IPS-18c (cell line): ENCODE measurements at regions not wholly inside any gene's neighbourhood (a gene's known extent, or its start where the extent isn't known, plus 50 kb on each side); places are given as distances from the start of the nearest gene placed in this dataset.

ENCODE experiments used
- H3K4me3 ChIP-seq: 2 replicates; pipeline ENCODE4 v1.7.0; 2013; ENCODE audit warnings: low read depth, mild to moderate bottlenecking, low read length, moderate library complexity; ENCODE audit not compliant: insufficient read depth
- H3K9me3 ChIP-seq: one replicate; pipeline ENCODE4 v1.6.1; 2013; ENCODE audit warnings: mild to moderate bottlenecking, low read length, moderate library complexity; ENCODE audit not compliant: control insufficient read depth, insufficient read depth

GRCh38 chr16:17647879-17648872, 177.4 kb upstream of the XYLT1 start:
- H3K9me3 ChIP-seq: no peaks in the 10 kb centered on the region
- no peak overlapping the region for H3K4me3 ChIP-seq

GRCh38 chr16:17643935-17644334, 173.2 kb upstream of the XYLT1 start:
- no peaks in the 10 kb centered on the region for H3K9me3 ChIP-seq
- H3K4me3 ChIP-seq: no peak overlapping the region

GRCh38 chr16:17641990-17642389, 171.2 kb upstream of the XYLT1 start:
- H3K4me3 ChIP-seq: no peak overlapping the region
- H3K9me3 ChIP-seq: no peaks in the 10 kb centered on the region

DNA sequence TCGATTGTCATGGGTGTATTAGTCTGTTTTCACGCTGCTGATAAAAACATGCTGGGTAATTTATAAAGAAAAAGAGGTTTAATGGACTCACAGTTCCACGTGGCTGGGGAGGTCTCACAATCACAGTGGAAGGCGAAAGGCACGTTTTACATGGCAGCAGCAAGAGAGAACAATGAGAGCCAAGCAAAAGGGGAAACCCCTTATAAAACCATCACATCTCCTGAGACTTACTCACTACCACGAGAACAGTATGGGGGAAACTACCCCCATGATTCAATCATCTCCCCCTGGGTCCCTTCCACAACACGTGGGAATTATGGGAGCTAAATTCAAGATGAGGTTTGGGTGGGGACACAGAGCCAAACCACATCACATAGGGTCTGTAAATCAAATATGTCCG, 167.4 kb upstream of the XYLT1 start:
- Histone ChIP-seq H3K4me3 (no peak overlapping the region), H3K9me3 (no peaks in the 10 kb centered on the region)

- no peak overlapping the region for H3K4me3 ChIP-seq
- H3K9me3 ChIP-seq: no peaks in the 10 kb centered on the region
These were observed 164.4 kb upstream of the XYLT1 start for GRCh38 chr16:17635183-17635582.

GRCh38 chr16:17633181-17633951, 162.6 kb upstream of the XYLT1 start:
- no peaks in the 10 kb centered on the region for H3K9me3 ChIP-seq
- H3K4me3 ChIP-seq: no peak overlapping the region

- Histone ChIP-seq H3K9me3 (no peaks in the 10 kb centered on the region), H3K4me3 (no peak overlapping the region)
These were observed 161.9 kb upstream of the XYLT1 start for GRCh38 chr16:17632667-17633066.

DNA sequence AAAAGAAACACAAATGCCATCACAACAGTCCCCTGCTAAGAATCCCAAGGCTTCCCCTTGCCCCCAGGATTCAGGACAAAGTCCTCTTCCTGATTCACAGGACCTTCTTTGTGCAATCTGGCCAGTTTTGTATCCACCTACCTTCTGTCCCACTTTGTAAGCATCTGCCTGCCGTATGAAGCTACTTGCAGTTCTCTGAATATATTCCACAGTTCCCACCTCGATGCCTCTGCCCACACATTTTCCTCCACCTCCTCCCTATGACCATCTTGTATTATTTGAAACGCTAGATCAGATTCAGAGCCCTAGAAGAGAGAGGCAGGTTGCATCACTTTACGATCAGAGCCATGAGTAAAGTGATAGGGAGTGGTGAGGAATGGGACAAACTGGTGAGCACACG, 159.2 kb upstream of the XYLT1 start:
- H3K9me3 ChIP-seq: peaks cover 2% of the 10 kb centered on the region
- no peak overlapping the region for H3K4me3 ChIP-seq

- H3K9me3 ChIP-seq: peaks cover 2% of the 10 kb centered on the region
- no peak overlapping the region for H3K4me3 ChIP-seq
These were observed 158.2 kb upstream of the XYLT1 start for GRCh38 chr16:17628983-17629382.

DNA sequence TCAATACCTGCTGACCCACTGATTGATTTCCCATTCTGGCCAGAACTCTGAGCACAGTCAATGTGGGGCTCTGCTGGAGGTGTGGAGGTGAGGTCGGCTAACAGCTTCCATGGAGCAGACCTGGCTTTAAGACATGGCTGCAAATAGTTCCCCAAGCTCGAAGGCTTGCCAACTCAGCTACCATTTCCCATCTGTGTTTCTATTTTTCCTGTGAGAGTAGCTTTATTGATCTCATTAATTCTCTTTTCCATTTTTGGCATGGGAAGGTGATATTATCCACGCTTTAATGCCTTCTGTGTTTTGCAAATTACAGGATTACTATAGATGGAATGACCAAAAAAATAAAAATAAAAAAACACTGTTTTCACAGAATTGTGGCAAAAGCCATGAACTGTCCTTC, 151.6 kb upstream of the XYLT1 start:
- Histone ChIP-seq H3K9me3 (peaks cover 2% of the 10 kb centered on the region), H3K4me3 (no peak overlapping the region)

DNA sequence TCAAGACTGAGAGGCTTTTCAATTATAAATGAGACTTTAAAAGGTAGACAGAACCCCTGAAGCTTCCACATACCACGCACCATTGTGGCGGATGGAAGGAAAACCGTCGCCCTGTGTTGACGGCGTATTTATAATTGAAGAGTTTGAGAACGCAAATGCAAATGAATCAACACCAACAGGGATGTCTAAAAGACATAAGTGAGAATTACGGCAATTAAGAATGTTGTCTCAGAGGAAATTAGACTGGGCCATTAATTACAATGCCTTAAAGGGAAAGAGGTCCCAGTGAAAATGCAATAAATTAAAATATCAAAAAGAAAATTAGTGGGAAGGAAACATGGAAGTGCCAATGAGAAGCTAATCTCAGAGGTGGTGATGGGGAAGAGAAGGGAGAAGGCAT, 148.5 kb upstream of the XYLT1 start:
- H3K4me3 ChIP-seq: no peak overlapping the region
- no peaks in the 10 kb centered on the region for H3K9me3 ChIP-seq

- no peaks in the 10 kb centered on the region for H3K9me3 ChIP-seq
- H3K4me3 ChIP-seq: no peak overlapping the region
These were observed 146.3 kb upstream of the XYLT1 start for GRCh38 chr16:17617021-17617552.

DNA sequence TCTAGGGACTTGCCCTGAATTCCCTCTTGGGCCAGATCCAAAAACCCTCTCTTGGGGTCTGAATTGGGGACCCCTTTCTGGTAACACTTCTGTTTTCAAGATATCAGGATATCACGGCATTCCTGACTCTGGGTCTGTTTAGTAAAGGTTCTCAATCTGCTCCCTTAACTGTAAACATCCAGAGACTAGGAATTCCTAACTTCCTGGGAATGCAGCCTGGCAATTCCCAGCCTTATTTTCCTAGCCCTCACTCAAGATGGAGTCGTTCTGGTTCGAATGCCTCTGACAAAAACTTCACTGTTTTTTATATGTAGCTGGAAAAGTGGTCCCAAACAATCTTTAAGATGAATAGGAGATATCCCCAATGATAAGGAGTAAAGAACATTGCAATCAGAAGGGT, 141.6 kb upstream of the XYLT1 start:
- H3K4me3 ChIP-seq: no peak overlapping the region
- H3K9me3 ChIP-seq: no peaks in the 10 kb centered on the region

DNA sequence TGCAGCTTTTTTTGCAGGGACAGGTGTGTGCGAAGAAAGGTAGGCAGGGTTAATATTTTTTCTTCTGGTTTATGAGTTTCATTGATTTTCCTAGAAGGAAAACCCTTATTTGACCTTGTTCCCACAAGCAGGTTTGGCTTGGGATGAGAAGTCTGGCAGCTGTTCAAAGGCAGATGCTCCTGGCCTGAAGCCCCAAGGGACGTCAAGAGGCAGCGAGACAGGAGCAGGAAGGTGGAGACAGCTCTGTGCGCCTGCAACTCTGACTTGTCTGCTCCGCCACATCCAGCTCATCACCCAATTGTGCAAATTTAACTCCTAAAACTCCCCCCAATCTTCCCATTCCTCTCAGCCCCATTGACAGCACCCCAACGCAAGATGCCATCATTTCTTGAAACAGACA, 136.8 kb upstream of the XYLT1 start:
- H3K4me3 ChIP-seq: no peak overlapping the region

GRCh38 chr16:17607075-17607509, 136.3 kb upstream of the XYLT1 start:
- Histone ChIP-seq H3K4me3 (no peak overlapping the region), H3K9me3 (no peaks in the 10 kb centered on the region)

More for the DNA sequence above, 136.8 kb upstream of the XYLT1 start:
- H3K9me3 ChIP-seq: no peaks in the 10 kb centered on the region

DNA sequence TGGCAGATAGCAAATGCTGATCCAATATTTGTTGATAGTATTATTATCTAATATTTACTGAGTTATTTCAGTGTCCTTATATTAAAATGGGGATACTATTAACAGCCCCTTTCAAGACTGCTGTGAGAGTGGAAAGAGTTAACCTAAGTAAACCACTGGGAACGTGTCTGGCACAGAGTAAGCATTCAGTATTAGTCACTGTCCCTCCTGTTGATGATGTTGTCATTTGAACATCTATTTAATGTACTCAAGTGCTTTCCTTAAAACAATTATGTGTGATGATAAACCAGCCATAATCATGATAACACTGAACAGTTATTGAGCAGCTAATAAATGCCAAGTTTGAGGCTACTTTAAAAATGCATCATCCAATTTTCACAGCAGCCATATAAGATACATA, 135.7 kb upstream of the XYLT1 start:
- Histone ChIP-seq H3K9me3 (no peaks in the 10 kb centered on the region), H3K4me3 (no peak overlapping the region)

- Histone ChIP-seq H3K4me3 (no peak overlapping the region), H3K9me3 (no peaks in the 10 kb centered on the region)
These were observed 135.0 kb upstream of the XYLT1 start for GRCh38 chr16:17605784-17606183.

DNA sequence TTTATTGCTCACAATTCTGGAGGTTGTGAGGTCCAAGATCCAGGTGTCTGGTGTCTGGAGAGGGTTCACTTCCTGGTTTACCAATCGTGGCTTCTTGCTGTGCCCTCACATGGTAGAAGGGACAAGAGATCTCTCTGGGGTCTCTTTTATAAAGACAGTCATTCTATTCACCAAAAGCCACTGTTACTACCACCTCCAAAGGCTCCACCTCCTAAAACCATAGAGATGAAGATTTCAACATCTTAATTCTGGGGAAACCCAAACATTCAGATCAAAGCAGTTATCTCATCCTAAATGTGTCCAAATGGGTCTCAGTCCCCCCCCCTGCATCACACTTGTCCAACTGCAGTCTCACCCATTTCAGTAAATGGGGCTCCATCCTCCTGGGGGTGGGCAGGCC, 132.9 kb upstream of the XYLT1 start:
- H3K4me3 ChIP-seq: no peak overlapping the region
- H3K9me3 ChIP-seq: no peaks in the 10 kb centered on the region
